Astrocyte of the cerebellum (primary cell): ENCODE measurements at regions not wholly inside any gene's neighbourhood (a gene's known extent, or its start where the extent isn't known, plus 50 kb on each side); places are given as distances from the start of the nearest gene placed in this dataset.

ENCODE experiments used
- DNase-seq: peaks from one replicate; pipeline ENCODE4 v3.0.0-alpha.2; 2011; ENCODE audit warnings: low read depth
- H3K4me3 ChIP-seq: 2 replicates; pipeline ENCODE4 v1.5.1; 2011; ENCODE audit warnings: mild to moderate bottlenecking, low read depth, low read length, moderate library complexity
- CTCF ChIP-seq: IDR thresholded peaks from 2 replicates; pipeline ENCODE4 v1.5.1; 2012; ENCODE audit warnings: low read length, low read depth, moderate library complexity, mild to moderate bottlenecking; ENCODE audit errors: missing control alignments
- in situ Hi-C: cut with HindIII; loops from 2 replicates; pipeline ENCODE4 v1.10.0; 2017; ENCODE audit warnings: low sequenced_read_pairs

GRCh38 chr17:73829676-73830280 lies 185.5 kb upstream of the SDK2 start:
- no peak for TF ChIP-seq CTCF
- DNase-seq: no peak
- no peak overlapping the region for H3K4me3 ChIP-seq
- in situ Hi-C loops: no loop called here

GRCh38 chr17:73831699-73832098 lies 187.5 kb upstream of the SDK2 start:
- TF ChIP-seq CTCF: no peak
- in situ Hi-C loops: no loop called here
- no peak overlapping the region for H3K4me3 ChIP-seq
- DNase-seq: no peak

GRCh38 chr17:73833775-73834488 lies 189.7 kb upstream of the SDK2 start:
- in situ Hi-C loops: no loop called here
- H3K4me3 ChIP-seq: no peak overlapping the region
- DNase-seq: no peak
- no peak for TF ChIP-seq CTCF

- DNase-seq: no peak
- in situ Hi-C loops: no loop called here
- no peak overlapping the region for H3K4me3 ChIP-seq
- TF ChIP-seq CTCF: no peak
These were observed 190.6 kb upstream of the SDK2 start for GRCh38 chr17:73834684-73835343.

GRCh38 chr17:73835605-73836004 lies 191.4 kb upstream of the SDK2 start:
- in situ Hi-C loops: no loop called here
- no peak overlapping the region for H3K4me3 ChIP-seq
- TF ChIP-seq CTCF: no peak
- DNase-seq: no peak

- no peak for DNase-seq
- in situ Hi-C loops: no loop called here
- H3K4me3 ChIP-seq: no peak overlapping the region
- no peak for TF ChIP-seq CTCF
These were observed 194.6 kb upstream of the SDK2 start for GRCh38 chr17:73838815-73839214.
